SKM-1 treated with dmso at 0.1 percent for 144 hours (cell line): ENCODE measurements at regions not wholly inside any gene's neighbourhood (a gene's known extent, or its start where the extent isn't known, plus 50 kb on each side); places are given as distances from the start of the nearest gene placed in this dataset.
"Not testable (repeated sequence)": the region's sequence is repeated elsewhere in the genome, so short reads cannot be mapped to it uniquely, and the experiment has no call there.

Experiments
- DNase-seq: peaks from one replicate; lab custom pipeline; 2025; ENCODE audit not compliant: unreplicated experiment; lab: John Stamatoyannopoulos, UW

DNA sequence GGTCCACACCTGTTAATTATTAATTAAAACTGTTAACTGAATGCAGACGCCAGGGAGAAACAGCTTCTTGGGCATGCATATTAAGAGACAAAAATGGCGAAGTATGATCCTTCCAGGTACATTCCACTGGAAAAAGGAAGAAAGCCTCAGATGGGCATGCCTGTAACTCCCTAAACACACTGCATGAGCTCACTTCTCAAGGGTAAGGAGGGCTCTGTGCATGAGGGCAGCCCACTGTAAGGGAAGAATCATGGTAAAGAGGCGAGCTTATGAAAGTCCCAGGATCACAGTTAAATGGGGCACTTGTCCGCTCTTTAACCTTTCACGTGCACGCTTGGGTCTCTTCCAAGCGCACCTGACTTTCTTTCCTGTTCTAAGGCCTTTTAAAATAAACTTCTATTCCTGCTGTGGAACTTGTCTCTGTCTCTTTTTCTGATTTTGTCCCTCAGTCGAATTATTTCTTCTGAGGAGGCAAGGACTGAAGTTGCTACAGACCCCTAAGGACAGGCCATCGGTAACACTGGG, 321.7 kb downstream of the PPP1R2C start:
- DNase-seq: no peak

DNA sequence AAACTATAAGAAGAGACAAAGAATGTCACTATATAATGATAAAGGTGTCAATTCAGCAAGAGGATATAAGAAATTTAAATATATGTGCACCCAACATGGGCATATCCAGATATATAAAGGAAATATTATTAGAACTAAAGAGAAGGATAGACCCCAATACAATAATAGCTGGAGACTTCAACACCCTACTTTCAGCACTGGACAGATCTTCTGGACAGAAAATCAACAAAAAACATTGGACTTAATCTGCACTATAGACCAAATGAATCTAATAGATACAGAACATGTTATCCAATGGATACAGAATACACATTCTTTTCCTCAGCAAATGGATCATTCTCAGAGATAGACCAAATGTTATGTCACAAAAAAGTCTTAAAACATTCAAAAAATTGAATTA, 327.7 kb downstream of the PPP1R2C start:
- DNase-seq: no peak

DNA sequence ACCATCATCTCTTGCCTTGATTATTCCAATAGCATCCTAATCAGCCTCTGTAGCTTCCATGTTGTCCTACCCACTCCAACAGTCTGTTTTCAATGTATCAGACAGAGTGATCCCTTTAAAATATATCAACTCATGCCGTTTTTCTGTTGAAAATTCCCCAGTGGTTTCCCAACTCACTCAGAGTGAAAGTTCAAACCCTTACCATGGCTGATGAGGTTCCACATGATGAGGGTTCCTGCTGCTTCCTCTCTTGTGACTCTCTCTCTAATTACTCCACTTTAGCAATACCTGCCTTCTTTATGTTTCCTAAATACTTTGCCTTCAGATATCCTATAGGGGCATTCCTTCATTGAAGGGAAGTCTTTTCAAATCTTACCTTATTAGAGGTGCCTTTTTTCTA, 334.7 kb downstream of the PPP1R2C start:
- no peak for DNase-seq

DNA sequence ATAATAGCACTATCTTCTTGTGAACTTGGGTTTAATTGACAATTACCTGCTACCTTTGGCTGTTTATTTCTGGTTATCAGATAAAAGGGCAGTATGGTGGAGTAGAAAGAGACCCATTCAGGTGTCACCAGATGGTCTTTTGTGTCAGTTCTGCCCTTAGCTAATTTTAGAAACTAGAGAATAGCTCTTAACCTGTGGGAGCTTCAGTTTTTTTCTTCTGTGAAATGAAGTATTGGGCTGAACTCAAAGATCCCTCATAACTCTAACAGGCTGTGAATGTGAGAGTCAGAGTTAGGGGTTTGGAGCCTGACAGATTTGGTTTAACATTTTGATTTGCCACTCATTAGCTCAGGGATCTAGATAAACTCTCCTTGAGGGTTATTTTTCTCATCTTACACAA, 335.2 kb downstream of the PPP1R2C start:
- no peak for DNase-seq

DNA sequence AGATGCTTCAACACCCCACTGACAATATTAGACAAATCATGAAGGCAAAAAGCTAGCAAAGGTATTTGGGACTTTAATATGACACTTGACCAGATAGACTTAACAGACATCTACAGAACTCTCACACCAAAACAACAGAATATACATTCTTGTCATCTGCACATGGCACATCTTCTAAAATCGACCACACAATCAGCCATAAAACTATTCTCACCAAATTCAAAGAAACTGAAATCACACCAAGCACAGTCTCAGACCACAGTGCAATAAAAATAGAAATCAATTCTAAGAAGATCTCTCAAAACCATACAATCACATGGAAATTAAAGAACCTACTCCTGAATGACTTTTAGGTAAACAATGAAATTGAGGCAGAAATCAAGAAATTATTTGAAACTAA, 340.8 kb downstream of the PPP1R2C start:
- no peak for DNase-seq

GRCh38 chrX:42434458-42435166, 343.4 kb downstream of the PPP1R2C start:
- no peak for DNase-seq

DNA sequence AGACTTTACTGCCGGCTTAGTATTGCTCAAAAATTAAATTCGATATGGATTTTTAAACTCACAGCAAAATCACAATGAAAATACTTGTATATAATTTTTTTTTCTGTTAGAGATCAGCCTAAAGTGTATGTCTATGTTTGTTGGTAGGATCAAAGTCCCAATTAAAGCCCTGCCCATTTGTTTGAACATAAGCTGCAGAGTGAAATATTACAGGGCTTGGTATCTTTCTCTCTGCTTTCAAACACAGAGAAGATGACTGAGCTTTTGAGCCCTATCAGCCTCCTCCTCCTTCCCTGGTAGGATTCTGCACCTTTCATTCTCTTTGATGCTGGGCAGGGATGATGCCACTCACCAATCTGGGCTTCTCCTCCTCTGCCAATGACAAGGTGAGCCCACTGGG, 345.4 kb downstream of the PPP1R2C start:
- DNase-seq: no peak

GRCh38 chrX:42422961-42423360, 355.0 kb downstream of the PPP1R2C start:
- DNase-seq: no peak

GRCh38 chrX:42420426-42420825, 357.5 kb downstream of the PPP1R2C start:
- no peak for DNase-seq

- no peak for DNase-seq
These were observed 362.3 kb downstream of the PPP1R2C start for GRCh38 chrX:42415636-42416035.

DNA sequence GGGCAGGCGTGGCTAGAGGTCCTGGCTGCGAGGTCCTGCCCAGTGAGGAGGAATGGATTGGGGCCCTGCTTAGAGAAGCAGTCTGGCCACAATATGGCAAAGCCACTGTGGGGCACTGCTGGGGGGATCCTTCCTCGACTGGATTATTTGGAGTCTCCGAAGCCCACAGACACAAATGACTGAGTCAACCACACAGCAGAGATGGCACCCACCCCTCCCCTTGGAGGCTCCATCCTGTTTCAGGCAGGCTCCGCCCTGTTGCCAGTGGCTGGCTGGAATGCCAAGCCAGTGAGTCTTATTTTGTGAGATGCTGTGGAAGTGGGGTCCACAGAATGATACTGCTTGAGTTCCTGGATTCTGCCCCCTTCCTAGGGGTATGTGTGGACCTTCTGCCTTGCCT, 363.9 kb downstream of the PPP1R2C start:
- no peak for DNase-seq

GRCh38 chrX:42399632-42400024, 378.3 kb downstream of the PPP1R2C start:
- DNase-seq: no peak

DNA sequence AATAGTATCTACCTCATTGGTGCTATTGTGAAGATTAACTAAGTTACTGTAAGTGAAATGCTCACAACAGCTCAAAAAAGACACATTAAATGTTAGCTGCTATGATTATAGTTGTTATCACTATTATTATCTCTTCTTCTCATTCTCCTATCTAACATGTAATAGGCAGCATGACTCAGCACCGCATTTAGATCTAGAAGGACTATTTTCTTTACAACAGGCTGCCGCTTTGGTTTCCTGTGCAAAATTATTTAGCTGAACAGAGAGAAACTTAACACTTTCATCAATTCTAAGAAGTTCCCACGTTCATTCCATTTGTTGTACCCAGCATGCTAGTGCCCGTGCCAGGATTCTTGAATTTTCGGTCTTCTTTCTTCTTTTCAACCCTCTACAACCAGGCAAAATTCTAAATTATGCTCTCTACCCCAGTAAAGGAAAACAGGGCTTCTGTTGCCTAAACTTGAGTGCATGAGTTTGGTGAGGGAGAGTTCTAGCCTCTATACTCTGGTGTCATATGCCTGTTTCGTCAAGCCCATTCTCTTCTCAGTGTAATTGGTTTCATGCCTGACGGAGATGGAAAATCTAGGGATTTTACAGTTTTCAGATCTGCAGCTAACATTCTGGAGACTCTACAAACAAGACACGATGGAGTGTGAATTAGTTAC, 378.9 kb downstream of the PPP1R2C start:
- no peak for DNase-seq

DNA sequence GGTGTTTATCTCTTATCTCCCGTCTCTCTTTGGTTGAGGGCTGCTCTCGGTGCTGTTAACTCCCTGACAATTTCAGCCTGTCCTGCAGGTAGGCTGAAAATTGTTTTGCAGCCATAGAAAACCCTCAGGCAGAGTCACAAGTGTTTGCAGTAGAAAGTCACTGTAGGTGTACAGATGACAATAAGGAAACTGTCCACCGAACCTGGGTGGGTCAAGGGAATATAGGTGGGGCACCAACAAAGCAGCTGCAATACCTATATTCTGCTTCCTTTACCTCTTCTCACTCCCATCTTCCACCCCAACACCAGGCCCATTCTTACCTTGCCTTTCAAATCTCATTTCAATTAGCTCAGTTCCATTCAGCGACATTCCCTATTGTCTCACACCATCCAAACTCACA, 381.8 kb downstream of the PPP1R2C start:
- DNase-seq: no peak

GRCh38 chrX:42392846-42393245, 385.1 kb downstream of the PPP1R2C start:
- DNase-seq: no peak

- no peak for DNase-seq
These were observed 391.3 kb downstream of the PPP1R2C start for GRCh38 chrX:42386681-42387080.

DNA sequence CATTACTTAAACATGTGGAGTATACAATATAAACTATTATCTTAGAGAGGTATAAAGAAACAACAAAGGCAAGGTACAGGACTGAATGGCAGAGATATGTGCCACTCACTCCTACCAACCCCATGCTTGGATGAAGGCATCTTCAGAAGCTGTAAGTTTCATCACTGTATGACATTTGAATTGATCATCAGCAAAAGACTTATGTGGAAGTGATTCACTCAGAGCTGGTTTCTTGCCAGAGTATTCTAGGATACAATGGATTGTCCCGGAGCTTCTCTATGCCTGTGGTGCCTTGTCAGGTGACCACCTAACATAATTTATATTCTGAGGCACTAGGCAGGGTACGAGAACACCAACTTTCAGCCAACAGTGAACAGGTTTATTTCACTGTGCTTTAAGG, 392.2 kb downstream of the PPP1R2C start:
- DNase-seq: no peak

- DNase-seq: no peak
These were observed 393.0 kb downstream of the PPP1R2C start for GRCh38 chrX:42384956-42385355.

GRCh38 chrX:42378857-42379256, 399.1 kb downstream of the PPP1R2C start:
- no peak for DNase-seq

DNA sequence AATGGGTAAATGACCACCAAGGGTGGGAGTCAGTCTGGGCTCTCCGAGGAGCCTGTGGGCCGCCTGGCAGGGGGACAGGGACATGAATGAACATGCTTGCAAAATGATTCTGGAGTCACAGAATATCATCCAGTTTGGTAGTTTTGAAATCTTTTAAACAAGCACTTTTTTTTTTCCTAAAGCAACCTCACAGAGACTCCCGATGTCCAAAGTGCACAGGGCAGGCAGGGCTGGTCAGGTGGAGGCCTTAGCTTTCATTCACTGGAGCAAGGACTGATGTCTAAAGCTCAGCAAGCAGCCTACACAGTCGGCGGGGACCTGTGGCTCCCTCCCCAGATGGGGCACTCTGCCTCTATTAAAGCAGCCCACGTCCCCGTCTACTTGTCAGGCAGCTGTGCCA, 402.9 kb downstream of the PPP1R2C start:
- no peak for DNase-seq

DNA sequence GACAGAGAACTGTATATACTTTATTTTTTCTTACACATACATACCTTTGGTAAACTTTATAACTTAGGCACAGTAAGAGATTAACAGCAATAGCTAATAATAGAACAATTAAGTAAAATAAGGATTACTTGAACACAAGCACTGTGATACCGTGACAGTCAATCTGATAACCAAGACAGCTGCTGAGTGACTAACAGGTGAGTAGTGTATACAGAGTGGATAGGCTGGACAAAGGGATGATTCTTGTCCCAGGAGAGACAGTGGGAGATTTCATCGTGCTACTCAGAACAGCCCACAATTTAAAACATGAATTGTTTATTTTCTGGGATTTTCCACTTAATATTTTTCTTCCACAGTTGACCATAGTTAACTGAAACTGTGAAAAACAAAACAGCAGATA, 411.8 kb downstream of the PPP1R2C start:
- no peak for DNase-seq

DNA sequence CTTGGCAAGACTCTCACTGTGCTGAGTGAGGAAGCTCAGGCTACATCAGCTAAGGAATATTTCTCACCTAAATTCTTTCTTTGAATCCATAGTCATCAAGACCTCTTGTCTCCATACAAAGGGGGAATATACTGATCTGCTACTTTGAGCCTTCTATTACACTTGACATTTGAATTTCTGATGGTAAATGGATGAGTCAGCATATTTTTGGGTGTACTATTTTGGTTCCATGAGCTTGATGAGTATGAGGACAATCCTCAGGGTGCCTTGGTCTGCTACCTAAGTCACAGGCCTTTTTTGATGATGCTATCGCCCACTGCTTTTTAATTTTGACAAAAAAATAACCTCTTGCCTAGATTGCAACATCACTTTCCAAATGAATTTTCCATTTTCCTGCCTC, 415.7 kb downstream of the PPP1R2C start:
- DNase-seq: no peak

DNA sequence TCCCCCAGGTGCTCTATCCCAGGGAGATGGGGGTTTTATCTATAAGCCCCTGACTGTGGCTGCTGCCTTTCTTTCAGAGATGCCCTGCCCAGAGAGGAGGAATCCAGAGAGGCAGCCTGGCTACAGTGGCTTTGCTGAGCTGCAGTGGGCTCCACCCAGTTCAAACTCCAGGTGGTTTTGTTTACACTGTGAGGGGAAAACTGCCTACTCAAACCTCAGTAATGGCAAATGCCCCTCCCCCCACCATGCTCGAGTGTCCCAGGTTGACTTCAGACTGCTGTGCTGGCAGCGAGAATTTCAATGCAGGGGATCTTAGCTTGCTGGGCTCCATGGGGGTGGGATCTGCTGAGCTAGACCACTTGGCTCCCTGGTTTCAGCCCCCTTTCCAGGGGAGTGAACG, 419.6 kb upstream of the CASK start:
- not testable (repeated sequence) for DNase-seq
